GM19240 (cell line): ENCODE measurements at regions not wholly inside any gene's neighbourhood (a gene's known extent, or its start where the extent isn't known, plus 50 kb on each side); places are given as distances from the start of the nearest gene placed in this dataset.

Source experiments
- DNase-seq: peaks from one replicate; pipeline ENCODE4 v3.0.0; 2011; ENCODE audit warnings: low spot score; ENCODE audit not compliant: insufficient read length

DNA sequence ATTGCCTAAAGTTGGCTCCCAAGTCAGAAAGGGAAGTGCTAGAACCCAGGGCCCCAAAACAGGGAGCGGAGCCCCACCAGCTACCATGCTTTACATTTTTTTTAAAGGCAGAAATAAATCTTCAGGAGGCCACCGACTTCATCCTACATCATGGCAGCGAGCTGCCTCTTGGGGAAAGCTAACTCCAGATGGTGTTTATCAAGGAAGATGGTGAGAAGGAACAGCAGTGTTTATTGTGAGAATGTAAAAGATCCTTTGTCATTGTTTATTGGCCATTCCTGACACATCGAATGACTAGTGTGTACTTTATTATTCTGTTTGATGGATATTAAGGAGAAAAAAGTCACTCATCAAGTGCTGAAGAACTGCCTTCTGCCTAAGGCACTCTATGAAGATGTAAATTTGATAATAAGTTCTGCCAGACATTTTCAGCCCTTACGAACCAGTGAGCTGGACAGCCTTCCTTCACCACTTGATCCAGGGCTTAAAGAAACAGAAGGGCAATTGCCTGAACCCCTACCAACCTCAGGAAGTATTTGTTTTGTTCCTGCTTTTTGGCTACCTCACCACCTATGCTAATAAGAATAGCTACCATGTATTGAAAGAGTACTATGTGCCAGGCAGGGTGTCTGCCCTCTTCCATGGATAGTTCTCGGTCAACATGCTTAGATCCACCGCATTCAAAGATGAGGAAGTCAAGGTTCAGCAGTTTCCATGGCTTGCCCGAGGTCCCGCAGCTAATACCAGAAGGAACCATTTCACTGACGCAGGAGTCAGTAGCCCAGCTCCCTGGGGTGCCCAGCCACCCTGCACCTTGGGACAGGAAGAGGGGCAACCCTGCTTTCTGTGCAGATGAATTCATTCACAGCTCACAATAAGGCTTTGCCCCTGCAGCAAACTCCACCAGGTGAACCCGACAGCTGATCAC is 194.7 kb upstream of the RREB1 start:
- no peak for DNase-seq

DNA sequence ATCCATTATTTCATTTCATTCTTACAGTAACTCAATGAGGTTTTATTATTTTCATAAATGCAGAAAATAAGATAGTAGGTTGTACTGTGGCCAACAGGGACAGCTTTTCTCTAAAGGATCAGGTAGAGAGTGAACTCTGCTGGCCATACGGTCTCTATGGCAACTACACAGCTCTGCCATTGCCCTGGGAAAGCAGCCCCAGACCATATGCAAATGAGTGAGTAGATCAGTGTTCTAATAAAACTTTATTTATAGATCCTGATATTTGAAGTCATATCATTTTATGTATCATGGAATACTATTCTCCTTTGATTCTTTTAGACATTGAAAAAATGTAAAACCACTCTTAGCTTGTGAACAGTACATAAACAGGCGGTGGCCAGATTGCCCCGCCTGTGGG is 192.5 kb upstream of the RREB1 start:
- DNase-seq, result no peak

DNA sequence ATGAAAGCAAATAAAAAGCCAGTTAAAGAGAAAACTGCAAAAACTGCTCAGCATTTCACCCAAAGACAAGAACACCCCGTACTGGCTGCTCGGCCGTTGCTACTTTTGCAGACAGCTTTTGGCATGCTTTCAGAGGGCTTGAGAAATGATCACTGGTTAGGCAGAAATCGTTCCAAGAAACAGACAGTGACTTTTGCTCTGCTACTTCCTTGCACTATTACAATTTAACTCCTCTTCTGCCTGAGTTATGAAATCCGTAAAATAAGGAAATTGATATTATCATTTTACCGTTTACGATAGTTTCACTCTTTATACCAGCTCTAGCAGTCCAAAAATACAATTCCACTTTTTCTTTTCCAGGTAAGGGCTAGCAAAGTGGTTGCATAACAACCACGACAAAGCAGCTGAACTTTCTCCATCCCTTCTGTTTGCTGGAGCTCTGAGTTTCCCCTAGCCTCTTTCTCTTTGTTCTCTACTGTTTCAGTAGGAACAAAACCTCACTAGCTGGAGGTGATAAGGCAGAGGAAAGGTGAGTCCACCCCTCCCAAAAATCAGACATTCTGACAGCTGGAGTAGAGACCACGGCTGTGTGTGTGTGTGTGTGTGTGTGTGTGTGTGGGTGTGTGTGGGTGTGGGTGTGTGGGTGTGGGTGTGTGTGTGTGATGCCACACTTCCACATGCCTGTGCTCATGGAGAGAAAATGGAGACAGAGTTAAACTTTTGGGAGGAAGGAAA is 191.8 kb upstream of the RREB1 start:
- DNase-seq, result no peak

DNA sequence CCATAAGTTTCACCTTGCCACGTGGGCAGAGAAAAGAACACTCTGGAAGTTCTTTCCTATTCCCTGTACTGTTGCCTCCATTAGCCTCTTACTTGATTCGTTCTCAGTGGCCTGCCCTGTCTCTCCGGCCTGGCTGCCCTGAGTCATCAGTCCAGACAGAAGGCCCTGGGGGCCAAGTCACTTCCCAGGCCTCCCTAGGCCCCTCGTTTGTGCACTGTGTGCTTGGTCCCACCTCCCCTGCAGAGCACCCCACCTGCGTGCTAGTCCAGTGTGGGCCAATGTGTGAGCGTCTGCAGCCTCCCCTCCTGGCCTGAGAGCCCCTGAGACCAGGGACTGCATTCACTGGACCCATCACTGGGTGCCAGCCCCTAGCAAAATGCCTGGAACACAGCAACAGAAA is 191.2 kb upstream of the RREB1 start:
- no peak for DNase-seq

DNA sequence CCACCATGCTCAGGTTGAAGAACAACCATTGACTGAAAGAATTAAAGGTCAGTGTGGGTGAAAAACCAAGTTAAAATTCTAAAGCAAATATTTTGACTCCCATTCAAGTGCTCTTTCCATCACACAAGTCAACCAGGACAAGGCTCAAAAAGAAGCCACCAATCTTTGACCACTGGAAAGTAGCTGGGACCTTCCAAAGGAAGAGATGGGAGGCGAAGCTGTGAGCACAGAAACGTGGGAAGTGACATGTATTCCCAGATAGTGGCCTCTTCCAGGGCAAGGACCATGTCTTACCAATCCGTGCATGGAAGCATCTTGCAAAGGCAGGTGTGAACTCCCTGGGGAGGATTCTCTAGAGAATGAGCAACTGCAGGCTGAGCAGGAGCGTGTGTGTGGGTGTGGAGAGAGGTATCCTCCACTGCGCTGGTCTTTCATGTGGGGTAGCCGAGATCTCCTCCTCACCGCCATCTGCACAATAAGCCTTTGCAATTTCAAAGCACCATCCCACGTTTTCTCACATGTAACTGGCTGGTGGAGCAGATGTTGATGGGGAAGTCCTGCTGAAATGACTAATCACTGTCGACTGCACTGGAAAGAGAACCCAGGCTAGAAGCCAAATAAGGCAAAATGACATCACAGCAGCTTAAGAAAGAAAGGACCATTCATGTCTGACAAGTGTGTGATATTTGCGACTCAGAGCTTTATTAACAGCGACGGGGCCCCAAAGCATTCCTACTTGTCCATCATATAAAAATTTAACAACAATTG is 189.4 kb upstream of the RREB1 start:
- peak; percentile 45 for DNase-seq

DNA sequence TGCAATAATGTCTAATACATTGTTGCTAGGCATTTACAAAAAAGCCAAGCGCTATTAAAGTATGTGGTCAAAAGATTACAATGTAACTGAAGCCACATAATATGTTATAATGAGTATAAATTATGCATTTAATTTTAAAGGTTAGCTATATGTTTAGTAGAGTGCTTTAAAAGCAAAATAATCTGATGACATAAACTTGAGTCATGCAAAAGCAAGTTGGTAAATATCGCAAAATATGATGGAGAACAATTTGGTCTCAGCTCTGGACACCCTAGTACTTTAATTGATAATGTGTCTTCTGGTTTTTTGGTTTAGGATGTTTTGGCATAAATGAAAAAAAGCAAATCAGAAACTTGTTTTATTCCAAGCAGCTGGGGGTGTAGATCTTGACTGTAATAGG is 188.6 kb upstream of the RREB1 start:
- no peak for DNase-seq

DNA sequence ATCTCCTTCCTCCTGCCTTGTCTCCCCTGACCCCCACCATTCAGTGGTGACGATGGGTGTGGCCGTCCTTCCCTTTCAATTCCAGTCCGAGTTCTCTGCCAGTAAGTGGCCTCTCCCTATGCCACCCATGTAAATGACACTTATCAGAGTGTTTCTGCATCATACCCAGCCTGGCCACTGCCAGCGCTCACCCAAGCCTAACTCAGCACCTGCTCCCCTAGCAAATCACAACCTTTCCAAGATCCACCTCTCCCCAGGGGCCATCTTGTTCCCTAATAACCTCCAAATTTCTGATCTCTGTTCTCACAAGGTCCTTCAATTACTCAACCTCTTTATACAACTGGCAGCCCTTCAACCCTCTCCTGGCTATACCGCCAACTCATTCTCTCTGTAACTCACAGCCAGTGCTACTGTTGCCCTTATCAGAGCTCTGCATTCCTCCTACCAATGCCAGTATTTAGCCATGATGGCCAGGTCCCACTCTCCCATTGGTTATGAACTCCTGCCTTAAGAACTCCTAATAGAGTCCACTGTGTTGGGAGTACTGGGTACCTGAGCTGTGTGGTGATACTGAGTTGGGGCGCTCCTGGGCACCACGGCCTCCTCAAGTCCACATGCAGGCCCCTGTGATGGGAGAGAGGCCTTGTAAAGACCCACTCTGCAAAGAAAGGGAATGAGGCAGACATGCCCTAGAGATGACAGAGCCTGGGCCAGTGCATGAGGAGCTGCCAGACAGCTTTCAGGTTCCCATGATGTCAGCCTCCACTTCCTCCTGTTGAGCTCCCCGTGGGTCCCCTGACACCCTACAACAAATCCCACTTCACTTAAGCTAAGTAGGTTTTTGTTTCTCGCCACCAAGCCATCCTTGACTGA is 187.4 kb upstream of the RREB1 start:
- DNase-seq, result no peak

DNA sequence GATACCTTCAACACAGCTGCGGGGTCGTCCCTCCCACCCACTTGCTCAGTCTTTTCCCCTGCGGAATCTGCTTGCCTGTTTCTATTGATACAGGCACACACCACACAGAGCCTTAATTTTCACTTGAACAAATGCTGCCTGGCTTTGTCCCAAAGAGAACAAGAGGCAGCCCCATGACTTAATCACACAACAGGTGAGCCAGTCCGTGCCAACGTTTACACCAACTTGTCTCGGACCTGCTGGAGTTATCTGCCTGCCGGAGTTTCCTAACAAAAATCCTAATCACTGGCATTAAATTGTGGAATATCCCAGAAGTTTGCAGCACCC is 186.8 kb upstream of the RREB1 start:
- DNase-seq, result no peak

DNA sequence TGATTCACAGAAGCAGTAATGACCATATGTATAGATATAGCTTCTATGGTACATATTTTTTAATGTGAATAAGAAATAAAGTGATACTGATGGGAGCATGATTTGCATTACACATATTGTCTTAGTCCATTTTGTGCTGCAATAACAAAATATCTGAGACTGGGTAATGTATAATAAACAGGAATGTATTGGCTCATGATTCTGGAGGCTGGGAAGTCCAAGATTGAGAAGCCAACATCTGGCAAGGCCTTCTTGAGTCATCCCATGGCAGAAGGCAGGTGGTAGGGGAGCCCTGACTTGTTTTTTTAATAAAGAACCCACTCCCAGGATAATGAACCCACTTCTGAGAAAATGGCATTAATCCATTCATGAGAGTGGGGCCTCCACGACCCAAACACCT is 185.6 kb upstream of the RREB1 start:
- no peak for DNase-seq

DNA sequence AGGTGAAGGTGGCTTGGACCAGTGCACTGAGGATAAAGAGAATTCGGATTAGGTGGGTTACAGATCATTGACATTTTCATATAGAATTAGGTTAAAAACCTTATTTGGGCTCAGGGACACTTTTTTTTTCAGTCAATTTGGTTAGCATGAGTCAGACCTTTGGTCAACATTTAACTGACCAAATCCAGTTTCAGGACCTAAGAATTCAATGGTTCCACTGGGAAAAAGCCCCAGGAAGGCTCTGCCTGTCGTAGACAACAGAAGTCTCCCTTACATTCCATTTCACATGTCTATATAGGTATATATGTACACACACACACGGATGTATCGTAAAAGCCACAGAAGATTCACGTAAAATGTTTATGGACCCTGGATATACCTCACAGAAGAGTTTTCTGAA is 184.2 kb upstream of the RREB1 start:
- DNase-seq, result no peak

DNA sequence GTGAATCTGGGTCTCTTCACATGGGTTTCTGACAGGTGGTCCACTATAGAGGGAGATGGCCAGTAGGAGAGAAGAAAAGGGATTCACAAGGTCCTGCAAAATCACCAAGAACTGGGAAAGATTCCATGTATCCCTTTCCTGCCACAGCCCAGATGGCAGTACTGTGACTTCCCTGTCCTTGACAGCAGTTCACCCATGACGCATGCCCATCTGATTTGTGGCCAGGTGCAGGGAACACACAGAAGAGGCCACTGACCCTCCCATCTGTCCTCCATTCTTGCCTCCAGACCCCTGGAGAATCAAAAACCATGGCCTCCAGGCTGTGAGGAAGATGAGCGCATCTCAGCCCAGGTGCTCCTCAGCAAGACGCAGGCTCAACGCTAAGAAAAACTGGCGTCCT is 183.1 kb upstream of the RREB1 start:
- DNase-seq, result no peak

DNA sequence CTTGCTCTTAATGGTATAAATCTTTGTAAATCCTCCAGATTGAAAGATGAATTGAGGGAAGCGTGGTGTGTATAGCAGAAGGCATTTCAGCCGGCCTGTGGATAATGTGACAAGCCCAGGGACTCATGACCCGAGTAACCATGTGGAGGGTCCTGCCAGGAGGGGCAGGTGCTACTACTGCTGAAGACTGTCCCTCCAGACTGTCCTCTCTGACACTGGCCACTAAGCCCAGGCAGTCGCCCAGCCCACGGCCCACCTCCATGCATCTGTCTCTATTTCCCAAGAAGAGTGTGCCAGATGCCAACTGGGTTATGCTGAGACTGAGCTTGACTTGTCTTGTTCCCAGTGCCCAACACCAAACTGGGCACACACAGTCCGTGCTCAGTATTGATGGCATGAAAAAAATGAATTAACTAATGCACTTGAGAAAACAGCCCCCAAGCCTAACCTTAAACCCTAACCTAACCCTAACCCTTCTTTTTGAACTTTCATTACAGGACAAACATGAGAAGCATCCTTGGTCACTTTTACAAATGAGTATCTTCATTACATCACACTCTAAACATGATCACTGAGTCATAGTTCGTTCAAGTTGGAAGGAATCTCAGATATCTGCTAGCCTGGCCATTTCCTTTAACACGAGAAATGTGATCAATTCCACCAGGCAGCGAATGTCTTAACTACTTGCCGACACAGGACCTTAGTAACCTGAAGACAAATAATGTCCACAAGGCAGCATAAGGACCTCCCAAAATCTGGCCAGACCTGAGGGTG is 182.2 kb upstream of the RREB1 start:
- DNase-seq, result no peak

DNA sequence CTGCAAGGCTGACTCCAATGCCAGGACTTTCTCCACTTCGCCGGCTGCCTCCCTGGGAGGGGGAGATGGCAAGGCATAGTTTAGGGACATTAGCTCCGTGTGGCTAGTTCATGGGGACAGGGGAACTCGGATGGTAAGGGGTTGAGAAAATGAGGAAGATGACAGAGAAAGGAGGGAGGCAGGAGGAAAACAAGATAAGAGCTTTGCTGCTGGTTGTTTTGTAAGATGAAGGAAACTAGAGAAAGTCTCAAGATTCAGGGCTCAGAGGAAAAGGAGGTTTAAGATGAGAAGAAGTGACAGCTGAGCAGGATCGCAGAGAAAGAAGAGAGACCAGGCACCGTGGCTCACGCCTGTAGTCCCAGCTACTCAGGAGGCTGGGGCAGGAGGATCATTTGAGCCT is 180.9 kb upstream of the RREB1 start:
- DNase-seq, result no peak

DNA sequence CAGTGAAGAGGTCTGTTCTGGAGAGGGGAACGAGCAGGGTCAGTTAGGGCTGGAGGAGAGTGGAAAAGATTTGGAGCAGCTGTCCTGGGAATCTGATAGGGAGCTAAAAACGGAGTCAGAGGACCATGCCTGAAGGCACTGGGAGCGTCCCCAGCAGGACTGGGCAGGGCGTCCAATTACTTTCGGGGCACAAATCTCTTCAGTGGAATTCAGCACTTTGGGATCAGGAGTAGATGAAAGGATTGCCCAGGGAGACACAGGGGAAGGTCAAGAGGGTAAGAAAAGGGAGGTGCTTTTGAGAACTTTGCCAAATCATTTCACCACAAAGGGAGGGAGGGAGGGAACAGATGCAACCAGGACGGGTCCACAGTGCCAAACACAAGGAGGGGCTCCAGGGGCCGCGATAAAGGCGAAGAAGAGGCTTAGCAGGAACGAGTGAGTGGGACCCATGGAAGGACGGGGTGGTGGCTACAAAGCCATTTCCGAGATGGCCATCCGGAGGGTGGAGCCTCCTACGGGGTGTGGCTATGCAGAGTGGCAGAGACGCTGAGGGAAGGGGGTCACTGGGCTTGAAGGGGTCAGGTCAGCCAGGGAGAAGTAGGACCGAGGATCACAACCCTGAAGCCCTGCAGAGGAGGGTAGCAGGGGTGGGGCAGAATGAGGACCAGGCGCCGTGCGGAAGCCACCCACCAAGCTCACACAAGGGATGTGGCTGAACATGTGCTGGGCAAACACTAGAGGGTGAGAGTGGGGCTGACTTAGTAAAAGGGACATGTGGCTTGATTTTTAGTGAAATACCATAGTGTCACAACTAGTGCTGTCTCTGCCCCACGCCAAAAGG is 180.0 kb upstream of the RREB1 start:
- DNase-seq, result no peak

DNA sequence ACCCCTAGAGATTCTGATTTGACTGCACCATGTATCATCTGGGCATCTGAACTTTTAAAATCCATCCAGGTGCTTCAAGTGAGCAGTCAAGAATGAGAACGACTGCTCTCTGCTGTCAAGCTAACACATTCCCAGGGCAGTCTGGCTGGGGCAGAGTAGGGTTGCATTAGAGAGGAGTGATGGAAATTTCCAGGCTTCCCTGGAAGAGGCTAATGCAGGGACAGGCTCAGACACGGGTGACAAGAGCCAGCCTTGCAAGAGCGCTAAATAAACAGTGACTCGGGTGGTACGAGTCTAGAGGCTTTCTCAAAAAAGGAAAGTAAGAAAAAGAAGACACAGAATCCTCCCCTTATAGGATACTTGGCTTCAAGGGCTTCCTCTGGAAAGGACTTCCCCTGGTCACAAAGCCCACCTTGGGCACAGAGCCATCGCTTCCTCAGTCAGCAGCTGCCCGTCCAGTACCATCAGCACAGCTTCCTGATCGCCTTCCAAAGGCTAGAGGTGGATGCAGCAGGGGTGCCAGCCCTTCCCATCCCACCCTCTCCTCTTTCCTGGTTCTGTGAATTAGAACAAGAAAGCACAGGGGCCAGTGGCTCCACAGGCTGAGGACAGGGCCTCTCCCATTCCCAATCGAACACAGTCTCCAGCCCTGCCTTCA is 177.4 kb upstream of the RREB1 start:
- DNase-seq, result no peak

DNA sequence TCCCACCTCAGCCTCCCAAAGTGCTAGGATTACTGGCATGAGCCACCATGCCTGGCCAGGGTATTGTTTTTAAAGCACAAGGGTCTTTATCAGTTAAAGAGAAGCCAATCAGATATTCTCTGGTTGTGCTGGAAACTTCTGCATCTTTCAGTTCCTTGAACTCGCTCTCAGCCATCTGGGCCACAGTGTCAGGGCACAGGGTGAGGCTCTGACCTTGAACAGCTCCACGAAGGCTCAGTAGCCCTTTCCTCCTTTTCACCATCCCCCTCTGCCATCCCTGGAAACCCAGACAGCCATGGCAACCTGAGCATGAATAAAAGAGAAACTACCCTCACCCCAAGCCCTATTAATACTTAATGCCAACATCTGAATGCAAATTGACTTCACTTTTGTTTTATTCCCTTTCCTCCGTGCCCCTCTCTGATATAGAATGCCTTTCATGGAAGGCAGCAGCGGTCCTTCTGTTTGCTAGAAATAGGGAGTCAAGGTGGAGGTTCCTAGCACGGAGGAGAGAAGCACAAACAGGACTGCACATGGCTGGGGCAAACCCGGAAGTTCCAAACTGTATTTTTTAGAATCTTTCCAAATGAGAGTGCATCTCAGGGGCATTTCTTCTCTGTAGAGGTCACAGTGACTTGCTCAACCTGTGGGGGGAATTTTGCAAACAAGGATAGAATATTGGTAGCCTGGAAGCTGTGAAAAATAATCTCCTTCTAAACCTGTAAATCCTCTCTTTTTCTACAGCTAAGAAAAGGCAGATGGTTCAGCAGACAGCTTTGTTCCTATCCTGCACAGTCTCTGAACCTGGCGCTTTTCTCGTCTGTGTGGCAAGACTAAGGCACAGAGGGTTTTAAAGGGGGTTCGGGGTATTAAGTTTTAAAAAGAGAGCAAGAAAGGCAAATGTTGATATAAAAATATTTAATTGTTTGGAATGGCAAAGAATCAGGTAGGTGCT is 176.4 kb upstream of the RREB1 start:
- DNase-seq, result no peak

DNA sequence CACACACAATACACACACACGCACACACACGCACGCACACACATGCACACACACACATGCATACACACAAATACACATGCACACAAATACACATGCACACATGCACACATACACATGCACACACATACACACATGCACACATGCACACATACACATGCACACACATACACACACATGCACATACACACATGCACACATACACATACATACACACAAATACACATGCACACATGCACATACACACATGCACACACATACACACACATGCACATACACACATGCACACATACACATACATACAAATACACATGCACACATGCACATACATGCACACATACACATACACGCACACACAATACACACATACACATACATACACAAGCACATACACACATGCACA is 175.4 kb upstream of the RREB1 start:
- DNase-seq, result no peak

DNA sequence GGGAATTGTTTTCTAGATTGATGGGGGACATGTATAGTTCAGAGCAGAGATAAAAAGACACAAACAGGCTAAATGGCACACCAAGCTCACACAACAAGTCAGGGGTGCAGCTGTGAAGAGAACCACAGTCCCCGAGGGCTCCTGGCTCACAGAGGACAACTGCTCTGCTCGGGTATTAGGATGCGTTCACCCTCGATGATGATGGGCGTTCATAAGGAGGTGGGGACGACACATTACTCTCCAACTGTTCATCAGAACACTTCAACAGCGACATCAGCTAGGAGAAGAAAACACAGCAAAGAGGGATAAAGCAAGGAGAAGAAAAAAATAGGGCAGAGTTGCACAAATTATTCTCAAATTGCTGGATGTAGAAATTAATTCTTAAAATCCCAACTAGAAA is 174.8 kb upstream of the RREB1 start:
- no peak for DNase-seq
